OCI-LY3 (cell line): ENCODE measurements at regions not wholly inside any gene's neighbourhood (a gene's known extent, or its start where the extent isn't known, plus 50 kb on each side); places are given as distances from the start of the nearest gene placed in this dataset.

Source experiments
- H2AFZ ChIP-seq: fragments of 200-600, 300-600 bp; shearing (Covaris generic); 2 replicates; pipeline ENCODE4 v1.6.0; 2014; ENCODE audit warnings: antibody characterized with exemption, low read depth, low read length
- H3K27ac ChIP-seq: fragments of 200-600, 300-600 bp; sonication (generic); 2 replicates; pipeline ENCODE4 v1.5.1; 2014; ENCODE audit warnings: mild to moderate bottlenecking, low read length, moderate library complexity, mixed read lengths
- H3K27me3 ChIP-seq: fragments of 200-600, 300-600 bp; sonication (generic); 2 replicates; pipeline ENCODE4 v1.6.1; 2014; ENCODE audit warnings: low read depth, low read length, mixed read lengths
- H3K36me3 ChIP-seq: fragments of 200-600, 300-600 bp; sonication (generic); replicated peaks from 2 replicates; pipeline ENCODE3; 2014; ENCODE audit warnings: low read depth, low read length, mixed read lengths
- H3K4me1 ChIP-seq: fragments of 300-600, 200-600 bp; sonication (generic); 2 replicates; pipeline ENCODE4 v1.6.1; 2014; ENCODE audit warnings: low read length, mixed read lengths
- H3K4me2 ChIP-seq: fragments of 200-600, 300-600 bp; sonication (generic); 2 replicates; pipeline ENCODE4 v1.6.1; 2014; ENCODE audit warnings: low read length, mixed read lengths
- H3K4me3 ChIP-seq: fragments of 300-600, 200-600 bp; sonication (generic); 2 replicates; pipeline ENCODE4 v1.5.1; 2014; ENCODE audit warnings: antibody characterized with exemption, mild to moderate bottlenecking, low read length, moderate library complexity
- H3K79me2 ChIP-seq: fragments of 300-600, 200-600 bp; shearing (Covaris generic); 2 replicates; pipeline ENCODE4 v1.6.1; 2014; ENCODE audit warnings: mild to moderate bottlenecking, low read length, mixed read lengths
- H3K9ac ChIP-seq: fragments of 300-600, 200-600 bp; shearing (Covaris generic); 2 replicates; pipeline ENCODE4 v1.6.0; 2014; ENCODE audit warnings: mild to moderate bottlenecking, low read length, moderate library complexity
- H3K9me3 ChIP-seq: fragments of 200-600, 300-600 bp; shearing (Covaris generic); 2 replicates; pipeline ENCODE4 v1.6.1; 2014; ENCODE audit warnings: low read length, mixed read lengths; ENCODE audit not compliant: insufficient read depth
- H4K20me1 ChIP-seq: fragments of 200-600, 300-600 bp; sonication (generic); 2 replicates; pipeline ENCODE4 v1.6.1; 2016; ENCODE audit warnings: low read length, mixed read lengths; ENCODE audit not compliant: insufficient read depth
- CTCF ChIP-seq: fragments of 200-600, 300-600 bp; sonication (generic); IDR thresholded peaks from 2 replicates; pipeline ENCODE4 v1.5.1; 2014; ENCODE audit warnings: antibody characterized with exemption, low read length, low read depth
- EZH2phosphoT487 ChIP-seq: fragments of 200-600 bp; shearing (Covaris generic); IDR thresholded peaks from 2 replicates; pipeline ENCODE4 v1.6.1; 2018; ENCODE audit warnings: antibody characterized with exemption, mixed run types, low read depth

- Histone ChIP-seq H3K9ac (no peak overlapping the region), H3K27ac (no peak overlapping the region), H3K27me3 (no peaks in the 10 kb centered on the region), H3K9me3 (no peaks in the 10 kb centered on the region), H3K4me2 (no peak overlapping the region), H3K79me2 (no peaks in the 10 kb centered on the region), H4K20me1 (no peaks in the 10 kb centered on the region), H3K36me3 (no peaks in the 10 kb centered on the region), H2AFZ (no peak overlapping the region), H3K4me3 (no peak overlapping the region), H3K4me1 (no peaks in the 10 kb centered on the region)
- no peak for TF ChIP-seq CTCF
- no peak for TF ChIP-seq EZH2phosphoT487
Observed at GRCh38 chr6:22513667-22514066, 55.7 kb upstream of the HDGFL1 start.

GRCh38 chr6:22519237-22519636 lies 50.1 kb upstream of the HDGFL1 start:
- Histone ChIP-seq H3K4me2 (no peak overlapping the region), H3K9ac (no peak overlapping the region), H2AFZ (no peak overlapping the region), H3K79me2 (no peaks in the 10 kb centered on the region), H3K4me1 (no peaks in the 10 kb centered on the region), H3K27me3 (no peaks in the 10 kb centered on the region), H3K27ac (no peak overlapping the region), H3K36me3 (no peaks in the 10 kb centered on the region), H4K20me1 (no peaks in the 10 kb centered on the region), H3K9me3 (no peaks in the 10 kb centered on the region), H3K4me3 (no peak overlapping the region)
- no peak for TF ChIP-seq CTCF
- TF ChIP-seq EZH2phosphoT487 = no peak
